Body of pancreas (tissue), 4 donors: ENCODE measurements at regions not wholly inside any gene's neighbourhood (a gene's known extent, or its start where the extent isn't known, plus 50 kb on each side); places are given as distances from the start of the nearest gene placed in this dataset.
A peak's percentile ranks its signal among the peaks of the same experiment; 100 is the strongest.

ENCODE experiments used
- ATAC-seq: fragments of 150-250 bp; one replicate; pipeline ENCODE4 v1.9.1; 2016
- DNase-seq, 4 donors: peaks; one replicate each; pipeline ENCODE4 v3.0.0-alpha.2; 2019
- H3K27ac ChIP-seq, 4 donors: fragments of 200-600 bp; sonication (generic); 1 replicate in 3 of 4; 2 replicates in 1 of 4; pipeline versions ENCODE4 v1.5.1 to v1.6.1; 2016 to 2019; ENCODE audit warnings: mild to moderate bottlenecking in 1 of 4, mixed read lengths in 1 of 4, moderate library complexity in 1 of 4
- H3K27me3 ChIP-seq, 2 donors: fragments of 200-600 bp; sonication (generic); one replicate each; pipeline ENCODE4 v1.6.0; 2016; ENCODE audit warnings: mild to moderate bottlenecking in 1 of 2
- H3K36me3 ChIP-seq, 2 donors: fragments of 200-600 bp; sonication (generic); replicated peaks in 1 of 2; 2 replicates each; pipeline ENCODE4 v1.5.1; 2016; ENCODE audit warnings: low read depth in 2 of 2; ENCODE audit not compliant: insufficient read depth in 1 of 2
- H3K4me1 ChIP-seq: fragments of 200-600 bp; sonication (generic); one replicate; pipeline ENCODE4 v1.6.0; 2016
- H3K4me3 ChIP-seq, 2 donors: fragments of 200-600 bp; sonication (generic); 1 replicate in 1 of 2; 2 replicates in 1 of 2; pipeline ENCODE4 v1.5.1; 2016 to 2019
- H3K9me3 ChIP-seq, 3 donors: fragments of 200-600 bp; sonication (generic); 1 replicate in 2 of 3; 2 replicates in 1 of 3; pipeline ENCODE4 v1.5.1; 2016
- POLR2A ChIP-seq, 3 donors: fragments of 450-650 bp; IDR thresholded peaks; one replicate each; pipeline ENCODE4 v1.6.1; 2016; ENCODE audit warnings: antibody characterized with exemption in 3 of 3, mild to moderate bottlenecking in 2 of 3
- WGBS, 2 donors: methylation state at CpG; one replicate each; pipeline ENCODE4 v1.1.5; 2017; 5-methylcytosine and 5-hydroxymethylcytosine counted together
- intact Hi-C: fragments of 100-400 bp; cut with DNase I; formaldehyde crosslinking; loops from one replicate; pipeline ENCODE4 v1.15.1; 2023
- TF ChIP-seq, protein P1 (sequence below), 7 experiments: fragments of 450-650 bp in 4 of 7; fragments of 200-600 bp in 3 of 7; sonication (generic) in 3 of 7; IDR thresholded peaks; one replicate each; pipeline ENCODE4 v1.5.1; 2016 to 2019; ENCODE audit warnings: antibody characterized with exemption in 7 of 7

DNA sequence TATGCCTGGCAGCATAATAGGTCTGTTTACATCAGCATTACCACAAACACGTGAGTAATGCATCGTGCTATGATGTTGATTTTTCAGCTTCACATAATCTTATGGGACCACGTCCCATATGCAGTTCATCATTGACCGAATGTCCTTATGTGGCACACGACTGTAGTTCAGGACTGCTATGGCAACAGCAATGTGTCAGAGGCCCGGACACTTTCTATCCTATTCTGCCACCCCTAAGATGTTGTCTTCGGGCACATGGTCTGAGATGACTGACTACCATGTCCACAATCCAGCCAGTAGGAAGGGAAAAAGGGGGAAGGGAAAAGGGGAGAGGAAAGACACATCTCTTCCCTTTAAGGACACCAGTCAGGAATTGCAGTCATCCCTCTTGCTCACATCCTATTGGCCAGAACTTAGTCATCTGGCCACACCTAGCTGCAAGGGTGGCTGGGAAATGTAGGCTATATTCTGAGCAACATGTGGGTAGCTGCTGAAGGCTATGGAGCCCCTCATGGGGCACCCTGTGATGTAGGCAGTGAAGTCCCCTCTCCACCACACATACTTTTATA lies 196.0 kb upstream of the RBPJ start:
- TF ChIP-seq, protein P1, sequence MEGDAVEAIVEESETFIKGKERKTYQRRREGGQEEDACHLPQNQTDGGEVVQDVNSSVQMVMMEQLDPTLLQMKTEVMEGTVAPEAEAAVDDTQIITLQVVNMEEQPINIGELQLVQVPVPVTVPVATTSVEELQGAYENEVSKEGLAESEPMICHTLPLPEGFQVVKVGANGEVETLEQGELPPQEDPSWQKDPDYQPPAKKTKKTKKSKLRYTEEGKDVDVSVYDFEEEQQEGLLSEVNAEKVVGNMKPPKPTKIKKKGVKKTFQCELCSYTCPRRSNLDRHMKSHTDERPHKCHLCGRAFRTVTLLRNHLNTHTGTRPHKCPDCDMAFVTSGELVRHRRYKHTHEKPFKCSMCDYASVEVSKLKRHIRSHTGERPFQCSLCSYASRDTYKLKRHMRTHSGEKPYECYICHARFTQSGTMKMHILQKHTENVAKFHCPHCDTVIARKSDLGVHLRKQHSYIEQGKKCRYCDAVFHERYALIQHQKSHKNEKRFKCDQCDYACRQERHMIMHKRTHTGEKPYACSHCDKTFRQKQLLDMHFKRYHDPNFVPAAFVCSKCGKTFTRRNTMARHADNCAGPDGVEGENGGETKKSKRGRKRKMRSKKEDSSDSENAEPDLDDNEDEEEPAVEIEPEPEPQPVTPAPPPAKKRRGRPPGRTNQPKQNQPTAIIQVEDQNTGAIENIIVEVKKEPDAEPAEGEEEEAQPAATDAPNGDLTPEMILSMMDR (IDR thresholded peaks at IDR 0.05): no peak
- no peak for TF ChIP-seq POLR2A (IDR thresholded peaks at IDR 0.05)
- no peaks in the 10 kb centered on the region for H3K9me3 ChIP-seq
- no peaks in the 10 kb centered on the region for H3K27me3 ChIP-seq
- no peaks in the 10 kb centered on the region for H3K36me3 ChIP-seq
- no peak overlapping the region for H3K27ac ChIP-seq
- ATAC-seq (no peak), DNase-seq (no peak)
- intact Hi-C loops: no loop called here
- H3K4me1 ChIP-seq: peaks cover 14% of the 10 kb centered on the region
- WGBS, 2 donors: 82 to 92% methylated on average over 7 of the region's 7 CpGs
- H3K4me3 ChIP-seq: no peak overlapping the region

DNA sequence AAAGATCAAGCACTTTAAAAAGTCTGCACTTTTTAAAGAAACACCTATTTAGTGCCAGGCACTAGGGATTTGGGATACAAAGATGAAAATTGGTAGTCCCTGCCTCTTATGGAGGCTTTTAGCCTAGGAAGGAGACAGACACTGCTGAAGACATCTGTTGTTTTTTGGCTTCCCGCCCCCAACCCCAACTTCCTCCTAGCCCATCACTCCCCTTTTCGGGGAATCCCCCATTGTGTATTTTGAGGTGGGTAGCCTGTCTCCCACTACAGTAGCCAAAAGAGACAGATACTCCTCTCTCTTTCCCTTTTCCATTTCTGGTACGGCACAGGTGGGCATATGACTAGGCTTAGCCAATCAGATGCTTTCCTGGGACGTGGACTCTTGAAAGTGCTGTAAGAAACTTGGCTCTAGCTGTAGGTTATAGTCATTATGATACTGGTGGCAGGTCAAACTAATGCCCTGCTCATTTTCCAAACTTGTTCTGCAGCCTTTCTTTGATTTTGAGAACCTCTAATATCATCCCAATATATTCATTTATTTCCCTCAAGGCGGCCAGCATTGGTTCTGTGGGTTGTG lies 194.6 kb upstream of the RBPJ start:
- intact Hi-C loops: no loop called here
- Histone ChIP-seq H3K27ac (no peak overlapping the region), H3K9me3 (no peaks in the 10 kb centered on the region), H3K4me3 (no peak overlapping the region), H3K27me3 (no peaks in the 10 kb centered on the region), H3K36me3 (no peaks in the 10 kb centered on the region), H3K4me1 (peaks cover 14% of the 10 kb centered on the region)
- TF ChIP-seq, protein P1 (IDR thresholded peaks at IDR 0.05): no peak
- DNase-seq (no peak), ATAC-seq (no peak)
- WGBS, 2 donors: 81 to 90% methylated on average over 5 of the region's 5 CpGs

DNA sequence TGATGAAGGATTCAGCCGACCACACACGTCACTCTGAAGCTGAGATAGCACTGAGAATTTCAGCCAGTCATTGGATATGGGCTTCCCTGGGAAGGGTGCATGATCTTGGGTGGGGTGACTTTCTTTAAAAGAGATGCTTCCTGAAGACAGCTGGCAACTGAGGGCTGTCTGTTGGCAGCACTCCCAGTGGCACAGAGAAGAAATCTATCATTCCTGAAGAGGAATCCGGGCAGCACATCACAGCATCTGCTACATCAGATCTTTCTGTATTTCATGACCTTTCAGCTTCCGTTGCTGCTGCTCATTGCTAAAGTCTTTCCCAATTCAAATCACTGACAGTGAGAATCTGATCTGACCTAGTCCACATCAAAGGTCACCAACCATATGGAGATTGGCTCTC lies 193.8 kb upstream of the RBPJ start:
- Histone ChIP-seq H3K9me3 (no peaks in the 10 kb centered on the region), H3K36me3 (no peaks in the 10 kb centered on the region), H3K4me3 (no peak overlapping the region), H3K4me1 (peaks cover 14% of the 10 kb centered on the region), H3K27ac (no peak overlapping the region), H3K27me3 (no peaks in the 10 kb centered on the region)
- TF ChIP-seq POLR2A (IDR thresholded peaks at IDR 0.05): no peak
- TF ChIP-seq, protein P1 (IDR thresholded peaks at IDR 0.05): no peak
- intact Hi-C loops: no loop called here
- 88 to 92% methylated on average over 4 of the region's 4 CpGs for WGBS, 2 donors
- no peak for DNase-seq
- ATAC-seq: no peak

DNA sequence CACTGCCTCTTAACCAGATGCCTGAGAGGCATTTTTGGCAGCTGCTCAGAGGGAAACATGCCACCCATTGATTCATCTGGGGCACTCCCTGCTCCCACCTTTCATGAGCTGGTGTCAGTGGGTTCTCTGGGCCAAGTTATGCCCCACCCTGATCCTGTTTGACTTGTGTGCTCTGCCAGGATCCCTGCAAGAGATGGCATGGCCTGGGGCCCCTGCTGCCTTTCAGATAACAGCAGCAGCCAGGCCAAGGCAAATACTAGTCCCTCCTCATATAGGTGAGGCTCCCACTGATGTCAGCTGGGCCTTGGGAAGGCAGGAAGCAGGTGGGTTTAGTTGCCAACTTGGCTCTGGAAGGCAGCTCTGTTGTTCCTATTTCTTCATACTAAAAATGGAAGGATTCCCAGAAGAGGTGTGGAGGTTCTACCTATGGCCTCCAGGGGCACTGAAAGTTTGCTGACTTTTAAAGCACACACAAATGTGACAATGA lies 192.9 kb upstream of the RBPJ start:
- no peak for TF ChIP-seq POLR2A (IDR thresholded peaks at IDR 0.05)
- TF ChIP-seq, protein P1 (IDR thresholded peaks at IDR 0.05): peak in 4 of 7 experiments; percentile 42 to 56 (median 48)
- intact Hi-C loops: no loop called here
- DNase-seq (peak; percentile 68 to 89 (median 85)), ATAC-seq (peak; percentile 93)
- Histone ChIP-seq H3K4me1 (peaks cover 14% of the 10 kb centered on the region), H3K27ac (peak overlapping the region in 2 of 4 donors; percentile 22 to 47), H3K27me3 (no peaks in the 10 kb centered on the region), H3K36me3 (no peaks in the 10 kb centered on the region), H3K4me3 (no peak overlapping the region), H3K9me3 (no peaks in the 10 kb centered on the region)

DNA sequence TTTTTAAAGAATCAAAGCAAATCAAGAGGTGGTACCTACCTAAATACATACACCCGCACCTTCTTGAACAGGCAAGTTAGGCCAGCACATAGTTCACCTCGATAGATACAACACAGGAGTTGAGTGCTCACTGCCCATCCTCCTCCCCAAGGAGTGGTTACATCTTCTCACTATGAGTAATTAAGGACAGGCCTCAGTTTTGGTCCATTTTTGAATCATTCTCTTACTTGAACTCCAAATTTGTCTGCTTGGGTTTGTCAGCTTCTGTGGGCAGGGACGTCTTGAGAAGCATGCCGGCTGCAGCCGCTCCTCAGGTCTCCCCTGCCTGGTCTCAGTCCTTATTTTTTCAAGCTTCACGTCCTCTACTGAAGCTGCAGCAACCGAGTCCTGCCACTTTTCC lies 190.6 kb upstream of the RBPJ start:
- intact Hi-C loops: no loop called here
- Histone ChIP-seq H3K9me3 (no peaks in the 10 kb centered on the region), H3K27me3 (no peaks in the 10 kb centered on the region), H3K4me3 (no peak overlapping the region), H3K27ac (no peak overlapping the region), H3K36me3 (no peaks in the 10 kb centered on the region), H3K4me1 (peaks cover 14% of the 10 kb centered on the region)
- ATAC-seq (no peak), DNase-seq (no peak)
- WGBS, 2 donors: 91 to 92% methylated on average over 7 of the region's 7 CpGs
- no peak for TF ChIP-seq POLR2A (IDR thresholded peaks at IDR 0.05)
- TF ChIP-seq, protein P1 (IDR thresholded peaks at IDR 0.05): no peak
